A172 (cell line): ENCODE measurements at regions not wholly inside any gene's neighbourhood (a gene's known extent, or its start where the extent isn't known, plus 50 kb on each side); places are given as distances from the start of the nearest gene placed in this dataset.

Experiments
- DNase-seq: peaks from one replicate; pipeline ENCODE4 v3.0.0-alpha.2; 2015; ENCODE audit warnings: low spot score

DNA sequence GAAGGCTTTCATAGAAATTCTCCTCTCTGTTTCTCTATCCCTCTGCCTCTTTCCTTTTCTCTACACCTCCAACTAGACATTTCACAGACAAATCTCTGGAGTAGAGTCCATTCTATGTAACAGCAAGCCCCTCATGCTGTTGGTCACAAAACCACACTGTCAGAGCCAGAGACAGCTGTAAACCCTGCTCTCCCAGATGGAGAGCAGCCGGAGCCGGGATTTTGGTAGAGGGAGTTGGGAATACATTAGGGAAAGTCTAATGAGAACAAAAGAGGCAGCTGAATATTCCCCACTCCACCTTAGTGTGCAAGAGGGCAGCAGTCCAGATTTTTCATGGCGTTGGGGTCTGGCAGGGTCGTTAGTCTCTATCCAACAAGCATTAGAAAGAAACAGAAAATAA, 68.3 kb upstream of the EDN1 start:
- DNase-seq, result no peak

DNA sequence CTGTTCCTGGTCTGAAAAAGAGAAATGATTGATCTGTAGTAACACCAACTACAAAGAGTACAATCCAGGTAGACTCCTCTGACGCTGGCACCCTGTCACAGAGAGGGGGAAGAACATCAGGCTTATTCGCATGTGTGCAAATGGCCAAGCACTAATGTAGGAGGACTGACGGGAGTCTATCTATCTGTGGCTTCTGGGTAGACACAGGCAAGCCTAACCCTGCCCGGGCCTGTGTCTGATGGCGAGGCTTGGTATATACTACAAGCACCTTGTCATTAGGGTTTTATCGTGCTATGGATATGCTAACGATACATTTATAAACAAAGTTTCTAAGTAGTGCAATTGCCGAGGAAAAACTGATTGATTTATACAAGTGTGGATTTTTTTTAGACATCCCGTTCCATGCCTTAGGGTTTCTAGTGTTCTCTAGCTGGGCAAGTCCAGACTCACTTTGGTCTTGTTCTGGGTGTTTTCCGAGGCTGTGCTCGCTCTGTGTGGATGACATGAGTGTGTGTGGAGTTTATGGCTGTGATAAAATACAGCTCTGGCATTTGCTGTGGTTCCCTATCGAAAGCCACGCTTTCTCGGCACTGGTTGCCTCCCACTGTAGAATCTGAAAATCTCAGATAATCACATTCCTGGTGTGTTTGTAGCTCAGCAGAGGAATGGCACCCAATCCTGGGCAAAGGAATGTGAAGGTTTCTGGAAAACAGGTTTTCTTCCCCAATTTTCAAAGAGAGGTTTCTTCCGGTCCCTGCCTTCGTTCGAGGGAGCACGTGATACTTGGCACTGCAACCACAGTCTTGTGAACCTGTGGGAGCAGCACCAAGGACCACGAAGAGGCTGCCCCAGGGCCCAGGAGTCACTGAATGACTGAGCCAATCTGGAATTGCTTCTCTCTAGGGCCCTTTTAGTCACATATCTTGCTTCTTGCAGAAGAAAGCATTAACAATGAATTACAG, 67.5 kb upstream of the EDN1 start:
- DNase-seq, result no peak

DNA sequence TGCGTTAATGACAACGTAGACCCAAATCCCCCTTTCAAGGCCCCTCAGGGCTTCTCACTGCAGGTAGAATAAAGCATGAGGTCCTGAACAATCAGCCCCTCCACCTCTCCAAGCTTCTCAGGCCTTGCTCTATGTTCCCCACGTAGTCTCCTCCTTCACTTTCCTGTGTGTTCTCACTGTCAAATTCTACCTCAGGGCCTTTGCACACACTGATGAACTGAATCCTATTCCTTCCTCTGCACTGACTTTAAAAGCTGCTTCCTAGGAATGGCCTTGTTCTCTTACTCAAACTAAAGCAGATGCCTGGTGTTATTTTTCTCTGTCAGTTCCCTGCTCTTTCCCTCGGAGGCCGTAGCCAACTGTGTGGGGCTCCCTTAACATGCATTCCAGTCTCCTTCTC, 66.8 kb upstream of the EDN1 start:
- DNase-seq, result no peak

DNA sequence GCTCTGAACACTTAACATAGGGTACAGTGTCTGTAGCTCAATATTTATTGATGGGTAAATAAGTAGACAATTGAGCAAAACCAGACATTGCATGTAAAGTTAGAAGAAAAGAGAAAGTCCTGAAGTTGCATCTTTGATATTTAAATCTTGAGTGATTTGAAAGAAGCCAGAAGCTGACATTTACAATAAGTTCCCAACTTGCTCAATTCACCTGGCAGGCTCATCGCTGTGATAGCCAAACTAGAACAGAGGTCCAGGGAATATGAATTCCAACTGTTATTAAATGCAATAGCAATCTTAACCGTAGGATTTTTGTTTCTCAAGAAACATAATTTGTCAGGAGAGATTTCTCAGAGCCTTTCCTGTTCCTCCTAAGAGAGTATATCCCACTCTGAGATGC, 65.9 kb upstream of the EDN1 start:
- no peak for DNase-seq

DNA sequence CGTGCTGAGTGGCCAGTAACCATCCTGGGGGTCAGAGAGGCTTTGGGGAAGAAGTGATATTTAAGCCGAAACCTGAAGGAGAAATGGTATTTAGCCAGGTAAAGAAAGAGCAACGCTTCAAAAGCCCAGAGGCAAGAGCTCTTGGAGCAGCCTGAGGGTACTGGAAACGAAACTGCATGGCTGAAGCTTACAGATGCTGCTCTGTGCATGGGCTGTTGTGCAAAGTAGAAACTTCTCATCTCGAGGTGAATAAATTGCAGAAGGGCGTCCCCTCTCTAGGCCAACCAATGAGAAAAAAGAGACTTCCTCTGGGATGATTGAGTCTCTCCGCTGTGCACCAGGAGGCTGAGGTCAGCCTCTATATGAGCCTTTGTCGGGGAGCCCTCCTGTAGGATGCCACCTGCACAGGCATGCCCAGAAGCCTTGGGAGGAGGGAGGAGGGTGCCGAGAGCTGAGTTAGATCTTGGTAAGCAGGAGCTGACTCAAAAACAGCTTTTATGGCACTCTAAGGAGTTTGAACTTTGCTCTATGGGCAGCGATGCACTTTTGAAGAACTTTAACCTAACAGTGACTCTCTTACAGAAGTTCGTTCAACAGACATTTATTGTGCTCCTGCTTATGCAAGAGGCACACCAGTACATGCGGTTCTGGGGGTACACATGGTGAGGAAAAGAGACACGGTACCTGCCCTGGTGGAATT, 61.6 kb upstream of the EDN1 start:
- no peak for DNase-seq

DNA sequence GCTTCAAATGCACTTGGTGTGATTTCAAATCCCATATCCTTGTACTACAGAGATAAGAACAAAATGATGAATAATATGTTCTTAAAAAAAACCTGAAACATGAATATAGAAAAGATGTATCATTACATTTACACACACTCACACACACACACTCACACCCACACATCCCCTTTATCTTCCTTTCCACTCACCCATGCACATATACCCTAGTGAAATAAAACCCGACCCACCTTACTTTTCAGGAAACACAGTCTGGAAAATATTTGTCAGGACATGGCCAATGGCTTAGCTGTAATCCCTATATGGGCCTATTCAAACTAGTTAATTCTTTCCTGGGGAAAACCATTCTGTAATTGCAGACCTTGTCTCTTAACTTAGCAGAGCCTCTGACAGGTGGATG, 60.8 kb upstream of the EDN1 start:
- DNase-seq, result no peak

DNA sequence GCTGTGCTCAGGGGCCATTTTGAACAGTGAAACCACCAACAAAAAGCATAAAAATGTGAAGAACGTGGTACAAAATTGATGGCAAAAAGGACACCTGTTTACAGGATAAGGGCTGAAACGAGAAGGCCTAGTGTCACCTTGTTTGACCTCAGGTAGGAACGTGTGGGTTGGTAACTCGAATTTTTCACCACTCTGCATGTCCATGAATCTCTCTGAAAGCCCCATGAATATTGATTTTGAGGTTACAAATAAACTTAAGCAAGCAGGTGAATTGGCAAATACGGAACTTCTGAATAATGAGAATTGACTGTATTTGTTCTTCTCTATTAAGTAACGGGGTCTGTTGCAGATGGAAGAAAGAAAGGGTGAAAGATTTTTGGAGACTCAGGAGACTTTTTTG, 59.6 kb upstream of the EDN1 start:
- DNase-seq, result no peak

DNA sequence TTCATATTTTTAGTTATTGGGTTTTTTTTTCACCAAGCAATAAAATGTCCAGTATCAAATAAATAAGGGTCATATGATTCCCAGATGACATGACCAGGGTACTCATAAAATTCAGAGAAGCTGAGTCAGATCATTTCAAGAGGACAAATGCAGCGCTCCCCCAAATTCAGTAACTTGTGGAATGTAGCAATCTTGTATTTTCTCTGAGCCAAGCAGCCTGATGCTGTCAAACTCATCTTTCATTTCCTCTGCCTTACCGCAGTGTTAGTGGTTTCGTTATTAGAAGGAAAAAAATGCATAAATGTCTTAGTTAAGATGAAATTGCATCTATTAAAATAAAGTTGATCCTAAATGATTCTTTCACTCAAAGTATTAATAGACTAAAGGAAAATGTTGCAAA, 57.8 kb upstream of the EDN1 start:
- DNase-seq, result peak; percentile 73

DNA sequence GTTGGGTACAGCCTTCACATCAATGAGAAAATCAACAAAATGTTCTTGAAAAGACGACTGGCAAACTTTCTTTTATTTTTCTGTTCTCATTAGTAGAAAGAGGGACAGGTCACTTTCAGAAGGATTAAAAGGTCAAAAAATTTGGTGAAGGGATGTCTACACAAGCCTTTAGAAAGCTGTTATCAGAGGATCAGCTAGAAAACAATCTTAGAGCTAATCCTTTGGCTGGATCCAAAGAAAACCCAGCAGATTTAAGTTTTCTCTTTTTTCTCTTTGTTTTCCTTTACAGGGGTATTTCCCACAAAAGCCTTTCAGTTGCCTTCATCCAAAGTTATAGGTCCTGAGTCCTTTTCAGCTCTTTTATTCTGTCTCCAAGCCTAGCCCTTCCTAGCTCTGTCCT, 57.3 kb upstream of the EDN1 start:
- DNase-seq, result peak; percentile 9

DNA sequence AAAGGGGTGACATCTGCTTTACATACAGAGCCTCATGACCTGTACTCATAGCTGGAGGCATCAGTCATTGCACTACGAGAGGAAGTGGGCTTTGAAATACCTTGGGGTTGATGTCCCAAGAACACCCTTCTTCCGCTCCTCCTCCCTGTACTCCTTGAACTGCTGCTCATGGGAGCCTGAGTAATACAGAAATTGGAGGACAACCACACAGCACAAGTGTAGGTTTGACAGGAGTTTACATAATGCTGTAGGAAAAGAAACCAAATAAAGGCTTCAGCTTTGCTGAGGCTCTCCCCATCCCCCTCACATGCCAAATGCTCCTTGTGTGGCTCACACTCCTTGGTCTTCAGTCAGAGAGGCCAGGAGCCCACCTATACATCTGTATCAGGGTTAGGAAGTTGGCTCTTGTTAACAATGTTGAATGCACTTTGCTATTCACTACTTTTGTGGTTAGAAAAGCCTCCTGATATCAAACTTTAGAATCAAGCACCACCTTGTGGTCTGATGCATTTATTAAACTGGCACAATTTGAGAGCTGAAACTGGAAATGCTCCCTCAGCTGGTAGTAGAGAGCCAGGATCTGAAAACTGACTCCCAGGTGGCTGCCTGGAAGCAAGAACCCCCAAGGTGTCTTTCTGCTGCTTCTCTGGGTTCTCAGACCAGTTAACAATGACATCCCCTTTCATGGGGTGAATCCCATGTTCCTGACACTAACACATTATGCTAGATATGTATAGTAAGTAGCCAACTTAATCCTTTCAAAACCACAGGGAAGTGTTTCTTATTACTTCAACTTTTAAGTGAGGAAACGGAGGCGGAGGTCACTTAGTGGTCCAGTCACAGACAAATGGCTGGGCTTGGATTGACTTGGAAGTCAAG, 56.2 kb upstream of the EDN1 start:
- peak; percentile 83 for DNase-seq

DNA sequence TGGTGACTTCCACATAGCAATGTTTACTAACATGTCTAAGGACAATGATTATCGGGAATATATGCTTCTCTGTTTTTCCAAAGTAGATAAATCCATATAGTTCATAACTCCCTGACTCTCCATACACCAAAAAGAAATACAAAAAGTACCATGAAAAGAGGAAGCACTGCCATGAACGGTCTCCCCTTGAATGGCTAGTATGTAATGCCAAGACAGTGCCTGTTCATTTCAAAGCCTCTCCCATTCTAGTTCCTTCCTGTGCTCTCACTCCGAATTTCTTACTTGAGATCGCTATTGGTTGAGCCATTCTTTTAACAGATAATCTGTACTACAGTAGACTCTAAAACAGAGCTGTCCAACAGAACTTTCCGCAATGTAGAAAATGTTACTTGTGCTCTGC, 54.8 kb upstream of the EDN1 start:
- DNase-seq, result no peak

DNA sequence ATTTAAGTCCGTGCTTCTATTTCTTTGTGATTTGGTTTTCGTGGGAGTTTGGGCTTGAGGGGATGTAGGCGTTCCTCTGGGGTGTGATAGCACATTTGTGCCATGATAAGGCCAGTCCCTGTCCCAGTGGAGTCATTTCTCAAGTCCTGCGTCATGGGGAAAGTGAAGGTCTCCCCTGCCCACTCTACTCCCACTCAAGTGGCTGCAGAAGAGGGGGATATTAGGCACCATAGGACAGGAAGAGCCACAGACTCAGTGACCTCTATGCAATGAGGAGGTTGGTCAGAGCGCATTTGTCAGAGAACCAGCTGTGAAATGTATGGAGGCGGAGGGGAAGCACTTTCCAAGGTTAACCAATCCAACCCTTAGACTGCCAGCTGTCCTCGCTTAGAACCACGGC, 51.9 kb upstream of the EDN1 start:
- DNase-seq, result no peak
